ENCODE measurements at regions not wholly inside any gene's neighbourhood (a gene's known extent, or its start where the extent isn't known, plus 50 kb on each side); places are given as distances from the start of the nearest gene placed in this dataset.

- DNase-seq (ENCODE audit: low spot score): no peak
Measured at GRCh38 chr6:104207635-104208034, 652.1 kb downstream of the HACE1 start.

GRCh38 chr6:104201557-104201956 lies 658.2 kb downstream of the HACE1 start:
- no peak for DNase-seq (ENCODE audit: low spot score)

GRCh38 chr6:104187616-104188015 lies 672.1 kb downstream of the HACE1 start:
- no peak for DNase-seq (ENCODE audit: low spot score)

- DNase-seq (ENCODE audit: low spot score): no peak
Measured at GRCh38 chr6:104186831-104187230, 672.9 kb downstream of the HACE1 start.

- no peak for DNase-seq (ENCODE audit: low spot score)
Measured at GRCh38 chr6:104183816-104184435, 675.8 kb downstream of the HACE1 start.

GRCh38 chr6:104182811-104183210 lies 676.9 kb downstream of the HACE1 start:
- no peak for DNase-seq (ENCODE audit: low spot score)

- no peak for DNase-seq (ENCODE audit: low spot score)
Measured at GRCh38 chr6:104173668-104174067, 686.1 kb downstream of the HACE1 start.

- no peak for DNase-seq (ENCODE audit: low spot score)
Measured at GRCh38 chr6:104170401-104170800, 689.3 kb downstream of the HACE1 start.

GRCh38 chr6:104166055-104166668 lies 693.6 kb downstream of the HACE1 start:
- no peak for DNase-seq (ENCODE audit: low spot score)

GRCh38 chr6:104162036-104162669 lies 697.6 kb downstream of the HACE1 start:
- no peak for DNase-seq (ENCODE audit: low spot score)

GRCh38 chr6:104159045-104159618 lies 700.6 kb downstream of the HACE1 start:
- no peak for DNase-seq (ENCODE audit: low spot score)

- DNase-seq (ENCODE audit: low spot score): no peak
Measured at GRCh38 chr6:104143757-104144156, 716.0 kb downstream of the HACE1 start.

- no peak for DNase-seq (ENCODE audit: low spot score)
Measured at GRCh38 chr6:104134876-104135275, 724.8 kb downstream of the HACE1 start.

- DNase-seq (ENCODE audit: low spot score): no peak
Measured at GRCh38 chr6:104130343-104130742, 729.4 kb downstream of the HACE1 start.

- DNase-seq (ENCODE audit: low spot score): no peak
Measured at GRCh38 chr6:104126315-104127005, 733.3 kb downstream of the HACE1 start.

GRCh38 chr6:104123227-104123626 lies 736.5 kb downstream of the HACE1 start:
- DNase-seq (ENCODE audit: low spot score): no peak

GRCh38 chr6:104118274-104118673 lies 741.4 kb downstream of the HACE1 start:
- DNase-seq (ENCODE audit: low spot score): no peak

- no peak for DNase-seq (ENCODE audit: low spot score)
Measured at GRCh38 chr6:104109806-104110205, 749.9 kb downstream of the HACE1 start.

- no peak for DNase-seq (ENCODE audit: low spot score)
Measured at GRCh38 chr6:104108634-104109033, 751.1 kb downstream of the HACE1 start.

- DNase-seq (ENCODE audit: low spot score): no peak
Measured at GRCh38 chr6:104095661-104096416, 763.9 kb downstream of the HACE1 start.

- no peak for DNase-seq (ENCODE audit: low spot score)
Measured at GRCh38 chr6:104087765-104088164, 772.0 kb downstream of the HACE1 start.

- DNase-seq (ENCODE audit: low spot score): no peak
Measured at GRCh38 chr6:104068281-104068680, 791.4 kb downstream of the HACE1 start.
